Neural cell (in vitro differentiated cells): ENCODE measurements at regions not wholly inside any gene's neighbourhood (a gene's known extent, or its start where the extent isn't known, plus 50 kb on each side); places are given as distances from the start of the nearest gene placed in this dataset.

Source experiments
- EP300 ChIP-seq: fragments of 450-650 bp; conservative IDR thresholded peaks from 2 replicates; pipeline ENCODE4 v1.6.1; 2014; ENCODE audit warnings: antibody characterized with exemption, mild to moderate bottlenecking, moderate library complexity; ENCODE audit not compliant: poor library complexity, severe bottlenecking
- EZH2 ChIP-seq: fragments of 200-600, 300-800 bp; shearing (Covaris generic), sonication (generic); IDR thresholded peaks from 2 replicates; pipeline ENCODE4 v1.6.1; 2014; ENCODE audit warnings: antibody characterized with exemption, low read length, borderline replicate concordance, mild to moderate bottlenecking; ENCODE audit not compliant: insufficient read depth, poor library complexity, severe bottlenecking
- MXI1 ChIP-seq: fragments of 450-650 bp; conservative IDR thresholded peaks from 2 replicates; pipeline ENCODE4 v1.6.1; 2014; ENCODE audit warnings: antibody characterized with exemption, mild to moderate bottlenecking; ENCODE audit not compliant: poor library complexity, severe bottlenecking
- POLR2AphosphoS5 ChIP-seq: IDR thresholded peaks from 2 replicates; pipeline ENCODE4 v1.6.1; 2012
- RAD21 ChIP-seq: fragments of 450-650 bp; conservative IDR thresholded peaks from 2 replicates; pipeline ENCODE4 v1.6.1; 2014; ENCODE audit warnings: antibody characterized with exemption, mild to moderate bottlenecking, moderate library complexity
- SMC3 ChIP-seq: fragments of 450-650 bp; conservative IDR thresholded peaks from 2 replicates; pipeline ENCODE4 v1.6.1; 2014; ENCODE audit warnings: antibody characterized with exemption, mild to moderate bottlenecking, moderate library complexity; ENCODE audit not compliant: poor library complexity
- TAF1 ChIP-seq: IDR thresholded peaks from 2 replicates; pipeline ENCODE4 v1.6.1; 2012; ENCODE audit warnings: low read depth
- TF ChIP-seq, protein P1 (sequence below): fragments of 450-650 bp; IDR thresholded peaks from 2 replicates; pipeline ENCODE4 v1.5.1; 2014; ENCODE audit warnings: antibody characterized with exemption, mild to moderate bottlenecking, moderate library complexity; ENCODE audit not compliant: poor library complexity, severe bottlenecking
- TF ChIP-seq, protein P2 (sequence below): IDR thresholded peaks from 2 replicates; pipeline ENCODE4 v1.6.1; 2012; ENCODE audit warnings: borderline replicate concordance

GRCh38 chr14:62468946-62469345, 576.3 kb downstream of the KCNH5 start:
- TF ChIP-seq, protein P1, sequence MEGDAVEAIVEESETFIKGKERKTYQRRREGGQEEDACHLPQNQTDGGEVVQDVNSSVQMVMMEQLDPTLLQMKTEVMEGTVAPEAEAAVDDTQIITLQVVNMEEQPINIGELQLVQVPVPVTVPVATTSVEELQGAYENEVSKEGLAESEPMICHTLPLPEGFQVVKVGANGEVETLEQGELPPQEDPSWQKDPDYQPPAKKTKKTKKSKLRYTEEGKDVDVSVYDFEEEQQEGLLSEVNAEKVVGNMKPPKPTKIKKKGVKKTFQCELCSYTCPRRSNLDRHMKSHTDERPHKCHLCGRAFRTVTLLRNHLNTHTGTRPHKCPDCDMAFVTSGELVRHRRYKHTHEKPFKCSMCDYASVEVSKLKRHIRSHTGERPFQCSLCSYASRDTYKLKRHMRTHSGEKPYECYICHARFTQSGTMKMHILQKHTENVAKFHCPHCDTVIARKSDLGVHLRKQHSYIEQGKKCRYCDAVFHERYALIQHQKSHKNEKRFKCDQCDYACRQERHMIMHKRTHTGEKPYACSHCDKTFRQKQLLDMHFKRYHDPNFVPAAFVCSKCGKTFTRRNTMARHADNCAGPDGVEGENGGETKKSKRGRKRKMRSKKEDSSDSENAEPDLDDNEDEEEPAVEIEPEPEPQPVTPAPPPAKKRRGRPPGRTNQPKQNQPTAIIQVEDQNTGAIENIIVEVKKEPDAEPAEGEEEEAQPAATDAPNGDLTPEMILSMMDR = no peak
- TF ChIP-seq SMC3 (no peak), POLR2AphosphoS5 (no peak), EZH2 (no peak), EP300 (no peak), MXI1 (no peak), TAF1 (no peak), RAD21 (no peak)
- TF ChIP-seq, protein P2, sequence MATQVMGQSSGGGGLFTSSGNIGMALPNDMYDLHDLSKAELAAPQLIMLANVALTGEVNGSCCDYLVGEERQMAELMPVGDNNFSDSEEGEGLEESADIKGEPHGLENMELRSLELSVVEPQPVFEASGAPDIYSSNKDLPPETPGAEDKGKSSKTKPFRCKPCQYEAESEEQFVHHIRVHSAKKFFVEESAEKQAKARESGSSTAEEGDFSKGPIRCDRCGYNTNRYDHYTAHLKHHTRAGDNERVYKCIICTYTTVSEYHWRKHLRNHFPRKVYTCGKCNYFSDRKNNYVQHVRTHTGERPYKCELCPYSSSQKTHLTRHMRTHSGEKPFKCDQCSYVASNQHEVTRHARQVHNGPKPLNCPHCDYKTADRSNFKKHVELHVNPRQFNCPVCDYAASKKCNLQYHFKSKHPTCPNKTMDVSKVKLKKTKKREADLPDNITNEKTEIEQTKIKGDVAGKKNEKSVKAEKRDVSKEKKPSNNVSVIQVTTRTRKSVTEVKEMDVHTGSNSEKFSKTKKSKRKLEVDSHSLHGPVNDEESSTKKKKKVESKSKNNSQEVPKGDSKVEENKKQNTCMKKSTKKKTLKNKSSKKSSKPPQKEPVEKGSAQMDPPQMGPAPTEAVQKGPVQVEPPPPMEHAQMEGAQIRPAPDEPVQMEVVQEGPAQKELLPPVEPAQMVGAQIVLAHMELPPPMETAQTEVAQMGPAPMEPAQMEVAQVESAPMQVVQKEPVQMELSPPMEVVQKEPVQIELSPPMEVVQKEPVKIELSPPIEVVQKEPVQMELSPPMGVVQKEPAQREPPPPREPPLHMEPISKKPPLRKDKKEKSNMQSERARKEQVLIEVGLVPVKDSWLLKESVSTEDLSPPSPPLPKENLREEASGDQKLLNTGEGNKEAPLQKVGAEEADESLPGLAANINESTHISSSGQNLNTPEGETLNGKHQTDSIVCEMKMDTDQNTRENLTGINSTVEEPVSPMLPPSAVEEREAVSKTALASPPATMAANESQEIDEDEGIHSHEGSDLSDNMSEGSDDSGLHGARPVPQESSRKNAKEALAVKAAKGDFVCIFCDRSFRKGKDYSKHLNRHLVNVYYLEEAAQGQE = no peak
